Ascending aorta (tissue), 2 donors: ENCODE measurements at regions not wholly inside any gene's neighbourhood (a gene's known extent, or its start where the extent isn't known, plus 50 kb on each side); places are given as distances from the start of the nearest gene placed in this dataset.

Experiments
- DNase-seq, 2 donors: peaks; one replicate each; pipeline ENCODE4 v3.0.0-alpha.2; 2019; ENCODE audit warnings: low spot score in 2 of 2
- H3K27ac ChIP-seq, 2 donors: fragments of 200-600 bp; sonication (generic); one replicate each; pipeline ENCODE4 v1.5.1; 2016 to 2017; ENCODE audit warnings: mild to moderate bottlenecking in 1 of 2
- H3K27me3 ChIP-seq: fragments of 200-600 bp; sonication (generic); one replicate; pipeline ENCODE4 v1.5.1; 2017
- H3K36me3 ChIP-seq, 2 donors: fragments of 200-600 bp; sonication (generic); one replicate each; pipeline ENCODE4 v1.5.1; 2016
- H3K4me1 ChIP-seq, 2 donors: fragments of 200-600 bp; sonication (generic); one replicate each; pipeline ENCODE4 v1.5.1; 2016 to 2017; ENCODE audit warnings: mild to moderate bottlenecking in 1 of 2
- H3K4me3 ChIP-seq, 2 donors: fragments of 200-600 bp; sonication (generic); one replicate each; pipeline ENCODE4 v1.5.1; 2016 to 2017; ENCODE audit warnings: mild to moderate bottlenecking in 1 of 2
- H3K9me3 ChIP-seq, 2 donors: fragments of 200-600 bp; sonication (generic); one replicate each; pipeline ENCODE4 v1.5.1; 2016
- CTCF ChIP-seq, 3 experiments: fragments of 200-600 bp in 2 of 3; fragments of 450-650 bp in 1 of 3; sonication (generic) in 2 of 3; IDR thresholded peaks; one replicate each; pipeline ENCODE4 v1.5.1; 2016 to 2019; ENCODE audit warnings: antibody characterized with exemption in 3 of 3, mild to moderate bottlenecking in 1 of 3, moderate library complexity in 1 of 3
- intact Hi-C: fragments of 100-400 bp; cut with DNase I; formaldehyde crosslinking; loops from one replicate; pipeline ENCODE4 v1.15.1; 2023

GRCh38 chr11:70854901-70855556, 397.3 kb downstream of the SHANK2 start:
- DNase-seq = no peak
- Histone ChIP-seq H3K4me3 (no peak overlapping the region), H3K27ac (no peak overlapping the region), H3K4me1 (no peaks in the 10 kb centered on the region), H3K9me3 (no peaks in the 10 kb centered on the region), H3K27me3 (no peaks in the 10 kb centered on the region), H3K36me3 (no peaks in the 10 kb centered on the region)
- intact Hi-C loops = no loop called here
- TF ChIP-seq CTCF (IDR thresholded peaks at IDR 0.05) = no peak

- H3K27ac ChIP-seq = no peak overlapping the region
- no peak for TF ChIP-seq CTCF (IDR thresholded peaks at IDR 0.05)
- H3K4me3 ChIP-seq = no peak overlapping the region
- H3K9me3 ChIP-seq = no peaks in the 10 kb centered on the region
- DNase-seq = no peak
- no peaks in the 10 kb centered on the region for H3K27me3 ChIP-seq
- no peaks in the 10 kb centered on the region for H3K4me1 ChIP-seq
- intact Hi-C loops = no loop called here
- no peaks in the 10 kb centered on the region for H3K36me3 ChIP-seq
These were observed 394.5 kb downstream of the SHANK2 start for GRCh38 chr11:70857894-70858293.

- Histone ChIP-seq H3K4me1 (no peaks in the 10 kb centered on the region), H3K36me3 (no peaks in the 10 kb centered on the region), H3K27me3 (no peaks in the 10 kb centered on the region), H3K27ac (no peak overlapping the region), H3K9me3 (no peaks in the 10 kb centered on the region), H3K4me3 (no peak overlapping the region)
- intact Hi-C loops = no loop called here
- no peak for TF ChIP-seq CTCF (IDR thresholded peaks at IDR 0.05)
- no peak for DNase-seq
These were observed 393.2 kb downstream of the SHANK2 start for GRCh38 chr11:70859180-70859579.

- intact Hi-C loops = no loop called here
- Histone ChIP-seq H3K4me3 (no peak overlapping the region), H3K9me3 (no peaks in the 10 kb centered on the region), H3K4me1 (no peaks in the 10 kb centered on the region), H3K27ac (no peak overlapping the region), H3K27me3 (no peaks in the 10 kb centered on the region), H3K36me3 (no peaks in the 10 kb centered on the region)
- no peak for DNase-seq
- no peak for TF ChIP-seq CTCF (IDR thresholded peaks at IDR 0.05)
These were observed 391.5 kb downstream of the SHANK2 start for GRCh38 chr11:70860888-70861287.

GRCh38 chr11:70861559-70861958, 390.8 kb downstream of the SHANK2 start:
- Histone ChIP-seq H3K4me1 (no peaks in the 10 kb centered on the region), H3K4me3 (no peak overlapping the region), H3K27ac (no peak overlapping the region), H3K36me3 (no peaks in the 10 kb centered on the region), H3K27me3 (no peaks in the 10 kb centered on the region), H3K9me3 (no peaks in the 10 kb centered on the region)
- no peak for TF ChIP-seq CTCF (IDR thresholded peaks at IDR 0.05)
- intact Hi-C loops = no loop called here
- no peak for DNase-seq

- Histone ChIP-seq H3K36me3 (no peaks in the 10 kb centered on the region), H3K4me3 (no peak overlapping the region), H3K27ac (no peak overlapping the region), H3K27me3 (no peaks in the 10 kb centered on the region), H3K9me3 (no peaks in the 10 kb centered on the region), H3K4me1 (no peaks in the 10 kb centered on the region)
- intact Hi-C loops = no loop called here
- no peak for TF ChIP-seq CTCF (IDR thresholded peaks at IDR 0.05)
- no peak for DNase-seq
These were observed 390.3 kb downstream of the SHANK2 start for GRCh38 chr11:70862093-70862492.
